Osteocyte (in vitro differentiated cells): ENCODE measurements at regions not wholly inside any gene's neighbourhood (a gene's known extent, or its start where the extent isn't known, plus 50 kb on each side); places are given as distances from the start of the nearest gene placed in this dataset.

Source experiments
- DNase-seq: peaks from one replicate; pipeline ENCODE4 v3.0.0; 2021; ENCODE audit warnings: mixed read lengths; ENCODE audit not compliant: unreplicated experiment; ENCODE audit errors: extremely low spot score
- H3K27ac Mint-ChIP-seq: one replicate; pipeline ENCODE4 v1.8.0; 2021; ENCODE audit warnings: mild to moderate bottlenecking, mixed read lengths; ENCODE audit not compliant: unreplicated experiment
- H3K27me3 Mint-ChIP-seq: one replicate; pipeline ENCODE4 v1.8.0; 2021; ENCODE audit warnings: mixed read lengths; ENCODE audit not compliant: unreplicated experiment
- H3K36me3 Mint-ChIP-seq: one replicate; pipeline ENCODE4 v1.8.0; 2021; ENCODE audit warnings: mixed read lengths; ENCODE audit not compliant: unreplicated experiment
- H3K4me1 Mint-ChIP-seq: one replicate; pipeline ENCODE4 v1.8.0; 2021; ENCODE audit warnings: mixed read lengths; ENCODE audit not compliant: unreplicated experiment
- H3K4me3 Mint-ChIP-seq: one replicate; pipeline ENCODE4 v1.8.0; 2021; ENCODE audit warnings: mild to moderate bottlenecking, moderate library complexity, mixed read lengths; ENCODE audit not compliant: unreplicated experiment
- H3K9me3 Mint-ChIP-seq: one replicate; pipeline ENCODE4 v1.8.0; 2021; ENCODE audit warnings: mixed read lengths; ENCODE audit not compliant: unreplicated experiment
- CTCF ChIP-seq: fragments of 200-600 bp; sonication (generic); IDR thresholded peaks from 2 replicates; pipeline ENCODE4 v1.5.0; 2021; ENCODE audit warnings: antibody characterized with exemption, mild to moderate bottlenecking, moderate library complexity

GRCh38 chr3:27976933-27977332 is 254.8 kb upstream of the EOMES start:
- DNase-seq = no peak
- Mint-ChIP-seq H3K27me3 (no peaks in the 10 kb centered on the region), H3K27ac (no peak overlapping the region), H3K9me3 (no peaks in the 10 kb centered on the region), H3K36me3 (no peaks in the 10 kb centered on the region), H3K4me1 (no peaks in the 10 kb centered on the region), H3K4me3 (no peak overlapping the region)
- TF ChIP-seq CTCF = no peak

- no peaks in the 10 kb centered on the region for H3K9me3 Mint-ChIP-seq
- no peak for DNase-seq
Observed at GRCh38 chr3:27978440-27978839, 256.3 kb upstream of the EOMES start.

GRCh38 chr3:27985369-27986035 is 255.9 kb upstream of the CMC1 start:
- Mint-ChIP-seq H3K27ac (no peak overlapping the region), H3K4me1 (no peaks in the 10 kb centered on the region), H3K36me3 (no peaks in the 10 kb centered on the region), H3K9me3 (no peaks in the 10 kb centered on the region), H3K4me3 (no peak overlapping the region), H3K27me3 (peaks cover 7% of the 10 kb centered on the region)
- DNase-seq = no peak
- TF ChIP-seq CTCF = no peak

More at GRCh38 chr3:27978440-27978839, 256.3 kb upstream of the EOMES start:
- H3K4me1 Mint-ChIP-seq = no peaks in the 10 kb centered on the region
- peaks cover 2% of the 10 kb centered on the region for H3K27me3 Mint-ChIP-seq
- no peak overlapping the region for H3K27ac Mint-ChIP-seq
- no peak for TF ChIP-seq CTCF
- no peak overlapping the region for H3K4me3 Mint-ChIP-seq
- no peaks in the 10 kb centered on the region for H3K36me3 Mint-ChIP-seq

GRCh38 chr3:27986234-27986879 is 255.1 kb upstream of the CMC1 start:
- peaks cover 7% of the 10 kb centered on the region for H3K27me3 Mint-ChIP-seq
- no peaks in the 10 kb centered on the region for H3K9me3 Mint-ChIP-seq
- no peak for TF ChIP-seq CTCF
- H3K4me1 Mint-ChIP-seq = no peaks in the 10 kb centered on the region
- DNase-seq = no peak
- H3K4me3 Mint-ChIP-seq = no peak overlapping the region
- H3K27ac Mint-ChIP-seq = no peak overlapping the region
- no peaks in the 10 kb centered on the region for H3K36me3 Mint-ChIP-seq

- Mint-ChIP-seq H3K36me3 (no peaks in the 10 kb centered on the region), H3K9me3 (no peaks in the 10 kb centered on the region), H3K4me3 (no peak overlapping the region), H3K27me3 (peaks cover 4% of the 10 kb centered on the region), H3K4me1 (no peaks in the 10 kb centered on the region), H3K27ac (no peak overlapping the region)
- DNase-seq = no peak
- no peak for TF ChIP-seq CTCF
Observed at GRCh38 chr3:27990324-27990723, 251.1 kb upstream of the CMC1 start.
